Kidney (tissue), 13 donors: ENCODE measurements at regions not wholly inside any gene's neighbourhood (a gene's known extent, or its start where the extent isn't known, plus 50 kb on each side); places are given as distances from the start of the nearest gene placed in this dataset.
A peak's percentile ranks its signal among the peaks of the same experiment; 100 is the strongest.

Experiments used
- DNase-seq, 5 donors: peaks; one replicate each; pipeline ENCODE4 v3.0.0-alpha.2; 2013 to 2020
- FAIRE-seq: peaks from 2 replicates; lab custom pipeline; 2012; peaks lifted over from hg19 to GRCh38; lab: Jason Lieb, UNC
- H3K27ac ChIP-seq, 2 donors: one replicate each; pipeline ENCODE4 v1.7.0; 2013; ENCODE audit warnings: low read depth in 2 of 2, low read length in 2 of 2, inconsistent platforms in 1 of 2
- H3K27me3 ChIP-seq: one replicate; pipeline ENCODE4 v1.7.1; 2013; ENCODE audit warnings: low read length, inconsistent platforms; ENCODE audit not compliant: control insufficient read depth, insufficient read depth
- H3K36me3 ChIP-seq, 3 donors: one replicate each; pipeline versions ENCODE4 v1.7.0 to v1.7.1; 2013; ENCODE audit warnings: low read length in 3 of 3, control low read depth in 1 of 3, inconsistent platforms in 1 of 3; ENCODE audit not compliant: insufficient read depth in 3 of 3, control insufficient read depth in 2 of 3
- H3K4me1 ChIP-seq, 3 donors: one replicate each; pipeline versions ENCODE4 v1.7.0 to v1.7.1; 2013; ENCODE audit warnings: low read length in 3 of 3, inconsistent platforms in 1 of 3, low read depth in 1 of 3; ENCODE audit not compliant: control insufficient read depth in 2 of 3, insufficient read depth in 2 of 3
- H3K4me3 ChIP-seq, 3 donors: one replicate each; pipeline versions ENCODE4 v1.7.0 to v1.8.1; 2013; ENCODE audit warnings: low read length in 3 of 3, control low read depth in 1 of 3, inconsistent platforms in 1 of 3
- H3K9ac ChIP-seq, 3 donors: one replicate each; pipeline versions ENCODE4 v1.7.0 to v1.7.1; 2013; ENCODE audit warnings: low read length in 3 of 3, control low read depth in 1 of 3, inconsistent platforms in 1 of 3
- H3K9me3 ChIP-seq, 3 donors: one replicate each; pipeline versions ENCODE4 v1.7.0 to v1.7.1; 2013; ENCODE audit warnings: low read length in 3 of 3, control low read depth in 1 of 3, inconsistent platforms in 1 of 3; ENCODE audit not compliant: control insufficient read depth in 2 of 3, insufficient read depth in 1 of 3
- intact Hi-C: fragments of 100-400 bp; cut with DNase I; formaldehyde crosslinking; loops from one replicate; pipeline ENCODE4 v1.11.1; 2022
- TF ChIP-seq, protein P1 (sequence below): IDR thresholded peaks from 3 replicates; pipeline ENCODE4 v1.5.1; 2012; ENCODE audit warnings: mild to moderate bottlenecking, moderate library complexity, borderline replicate concordance; ENCODE audit not compliant: insufficient read depth; ENCODE audit errors: extremely low read depth
- donor health status: control.
- donor health status: control.
- donor health status: control.
- donor health status: control.
- donor health status: control.
- donor health status: DM: yes; HTN: yes; CAD: no.
- donor health status: Normal renal cell carcinoma (clear cell type).

GRCh38 chr4:137451172-137451825 lies 81.0 kb downstream of the PCDH18 start:
- no peak overlapping the region for H3K27ac ChIP-seq
- TF ChIP-seq, protein P1, sequence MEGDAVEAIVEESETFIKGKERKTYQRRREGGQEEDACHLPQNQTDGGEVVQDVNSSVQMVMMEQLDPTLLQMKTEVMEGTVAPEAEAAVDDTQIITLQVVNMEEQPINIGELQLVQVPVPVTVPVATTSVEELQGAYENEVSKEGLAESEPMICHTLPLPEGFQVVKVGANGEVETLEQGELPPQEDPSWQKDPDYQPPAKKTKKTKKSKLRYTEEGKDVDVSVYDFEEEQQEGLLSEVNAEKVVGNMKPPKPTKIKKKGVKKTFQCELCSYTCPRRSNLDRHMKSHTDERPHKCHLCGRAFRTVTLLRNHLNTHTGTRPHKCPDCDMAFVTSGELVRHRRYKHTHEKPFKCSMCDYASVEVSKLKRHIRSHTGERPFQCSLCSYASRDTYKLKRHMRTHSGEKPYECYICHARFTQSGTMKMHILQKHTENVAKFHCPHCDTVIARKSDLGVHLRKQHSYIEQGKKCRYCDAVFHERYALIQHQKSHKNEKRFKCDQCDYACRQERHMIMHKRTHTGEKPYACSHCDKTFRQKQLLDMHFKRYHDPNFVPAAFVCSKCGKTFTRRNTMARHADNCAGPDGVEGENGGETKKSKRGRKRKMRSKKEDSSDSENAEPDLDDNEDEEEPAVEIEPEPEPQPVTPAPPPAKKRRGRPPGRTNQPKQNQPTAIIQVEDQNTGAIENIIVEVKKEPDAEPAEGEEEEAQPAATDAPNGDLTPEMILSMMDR = no peak
- no peak overlapping the region for H3K4me3 ChIP-seq
- H3K27me3 ChIP-seq = no peaks in the 10 kb centered on the region
- H3K4me1 ChIP-seq = no peaks in the 10 kb centered on the region
- FAIRE-seq (no peak), DNase-seq (peak in 2 of 5 donors; percentile 18 to 34)
- intact Hi-C loops = no loop called here
- no peaks in the 10 kb centered on the region for H3K9me3 ChIP-seq
- no peaks in the 10 kb centered on the region for H3K36me3 ChIP-seq
- no peak overlapping the region for H3K9ac ChIP-seq

DNA sequence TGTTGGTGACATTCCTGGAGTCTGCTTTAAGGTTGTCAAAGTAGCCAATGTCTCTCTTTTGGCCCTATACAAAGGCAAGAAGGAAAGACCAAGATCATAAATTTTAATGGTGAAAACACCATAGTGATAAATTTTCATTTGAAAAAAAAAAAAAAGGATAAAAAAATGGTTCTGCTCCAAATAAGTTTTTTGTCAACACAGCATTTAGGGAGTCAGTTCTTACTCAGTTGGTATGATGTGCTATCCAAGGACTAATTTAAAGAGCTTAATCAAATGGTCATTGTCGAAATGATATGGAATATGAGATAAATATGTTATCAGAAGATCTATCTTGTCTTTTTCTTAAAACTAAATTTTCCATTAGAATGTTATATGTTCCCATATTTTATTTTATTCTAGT lies 83.9 kb downstream of the PCDH18 start:
- intact Hi-C loops = no loop called here
- no peaks in the 10 kb centered on the region for H3K9me3 ChIP-seq
- H3K9ac ChIP-seq = no peak overlapping the region
- H3K36me3 ChIP-seq = no peaks in the 10 kb centered on the region
- H3K4me1 ChIP-seq = no peaks in the 10 kb centered on the region
- no peak overlapping the region for H3K27ac ChIP-seq
- H3K27me3 ChIP-seq = no peaks in the 10 kb centered on the region
- no peak for FAIRE-seq
- TF ChIP-seq, protein P1 = no peak
- no peak overlapping the region for H3K4me3 ChIP-seq
- DNase-seq = no peak

DNA sequence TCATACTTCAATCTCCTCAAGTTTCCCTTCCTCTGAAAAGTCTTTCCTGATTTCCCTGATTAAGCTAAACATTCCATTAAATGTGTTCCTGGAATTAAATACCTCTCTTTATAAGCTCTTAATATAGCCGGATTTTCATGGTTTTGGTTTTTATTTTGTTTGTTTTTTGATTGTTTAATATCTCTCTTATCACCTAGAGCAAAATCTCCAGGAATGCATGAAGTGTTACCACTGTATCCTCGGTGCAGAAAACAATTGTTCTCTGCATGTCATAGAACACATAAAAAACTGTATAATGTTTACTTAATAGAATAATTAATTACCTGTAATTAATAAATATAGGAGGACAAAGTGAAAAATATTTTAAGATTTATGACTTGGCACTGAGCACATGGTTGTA lies 86.2 kb downstream of the PCDH18 start:
- Histone ChIP-seq H3K9me3 (no peaks in the 10 kb centered on the region), H3K4me1 (no peaks in the 10 kb centered on the region), H3K4me3 (no peak overlapping the region), H3K36me3 (no peaks in the 10 kb centered on the region), H3K9ac (no peak overlapping the region), H3K27me3 (no peaks in the 10 kb centered on the region), H3K27ac (no peak overlapping the region)
- FAIRE-seq = no peak
- intact Hi-C loops = no loop called here
- DNase-seq = no peak
- TF ChIP-seq, protein P1 = no peak
